HepG2 (cell line): ENCODE measurements at regions not wholly inside any gene's neighbourhood (a gene's known extent, or its start where the extent isn't known, plus 50 kb on each side); places are given as distances from the start of the nearest gene placed in this dataset.

Experiments
- ATAC-seq: fragments of 200-7000 bp; cut with Tn5 transposase; 3 replicates; pipeline ENCODE4 v1.9.1; 2020; ENCODE audit warnings: mild to moderate bottlenecking, moderate library complexity
- BruUV-seq: library from RNA; stranded (reverse); fragments of 400-500 nt; replicated peaks from 2 replicates; lab custom pipeline; 2021; lab: Mats Ljungman, UMichigan
- CTCF ChIA-PET: fragments of 300-600 bp; formaldehyde crosslinking; extraction: SDS; loops from one replicate; lab custom pipeline; 2021; ENCODE audit warnings: low total read pairs, inconsistent platforms, low intra/inter-chr PET ratio; lab: Yijun Ruan, JAX
- POLR2A ChIA-PET: fragments of 350-600 bp; sonication (Branson Sonifier 250); formaldehyde crosslinking; loops from one replicate; lab custom pipeline; 2020; ENCODE audit warnings: antibody characterized with exemption, inconsistent platforms; lab: Yijun Ruan, JAX
- DNase-seq: peaks from one replicate; pipeline ENCODE4 v3.0.0-alpha.2; 2015; ENCODE audit warnings: low spot score
- FAIRE-seq: peaks from 3 replicates; lab custom pipeline; 2011; peaks lifted over from hg19 to GRCh38; lab: Jason Lieb, UNC
- H2AFZ ChIP-seq: one replicate; pipeline ENCODE4 v1.6.1; 2011; ENCODE audit warnings: low read length, inconsistent platforms
- H3K27ac ChIP-seq: fragments of 300-600 bp; 3 replicates; pipeline ENCODE4 v1.8.0; 2011; ENCODE audit warnings: mixed run types, mild to moderate bottlenecking, mixed read lengths, low read length, inconsistent platforms; ENCODE audit not compliant: insufficient read depth; ENCODE audit errors: extremely low read length
- H3K27me3 ChIP-seq, 2 experiments: fragments of 200-600 bp in 1 of 2; 2 replicates in 1 of 2; 3 replicates in 1 of 2; pipeline versions ENCODE4 v1.6.0 to v1.8.0; 2011; ENCODE audit warnings: low read length in 2 of 2, mild to moderate bottlenecking in 2 of 2, moderate library complexity in 2 of 2, inconsistent platforms in 1 of 2; ENCODE audit not compliant: insufficient read depth in 2 of 2, control insufficient read depth in 1 of 2
- H3K36me3 ChIP-seq, 2 experiments: fragments of 200-600 bp in 1 of 2; replicated peaks in 1 of 2; 2 replicates in 1 of 2; 3 replicates in 1 of 2; pipeline versions ENCODE4 v1.5.1 to v1.8.0; 2011; ENCODE audit warnings: low read length in 2 of 2, inconsistent platforms in 1 of 2; ENCODE audit not compliant: insufficient read depth in 2 of 2, control insufficient read depth in 1 of 2
- H3K4me1 ChIP-seq: 2 replicates; pipeline ENCODE4 v1.5.1; 2012; ENCODE audit warnings: low read length, inconsistent platforms; ENCODE audit not compliant: insufficient read depth
- H3K4me2 ChIP-seq: 2 replicates; pipeline ENCODE4 v1.6.0; 2011; ENCODE audit warnings: low read depth, low read length, inconsistent platforms
- H3K4me3 ChIP-seq, 3 experiments: fragments of 200-600 bp in 1 of 3; sonication (generic), shearing (Covaris generic) in 1 of 3; replicated peaks in 1 of 3; 2 replicates each; pipeline ENCODE4 v1.5.1; 2011 to 2016; ENCODE audit warnings: low read length in 3 of 3, inconsistent platforms in 2 of 3, low read depth in 2 of 3, mild to moderate bottlenecking in 2 of 3, control low read depth in 1 of 3, mixed read lengths in 1 of 3; ENCODE audit not compliant: insufficient read depth in 1 of 3
- H3K79me2 ChIP-seq: one replicate; pipeline ENCODE4 v1.6.1; 2011; ENCODE audit warnings: low read length, inconsistent platforms; ENCODE audit not compliant: insufficient read depth
- H3K9ac ChIP-seq: 2 replicates; pipeline ENCODE4 v1.6.0; 2011; ENCODE audit warnings: mild to moderate bottlenecking, low read depth, low read length, inconsistent platforms; ENCODE audit not compliant: insufficient read depth
- H3K9me3 ChIP-seq: 2 replicates; pipeline ENCODE4 v1.5.1; 2012; ENCODE audit warnings: mild to moderate bottlenecking, low read length
- H4K20me1 ChIP-seq: 2 replicates; pipeline ENCODE4 v1.6.0; 2011; ENCODE audit warnings: inconsistent platforms, mild to moderate bottlenecking, low read length, moderate library complexity; ENCODE audit not compliant: insufficient read depth
- E2F5 ChIP-seq: sonication (generic); formaldehyde crosslinking; conservative IDR thresholded peaks from 2 replicates; pipeline ENCODE4 v1.4.0; 2020; ENCODE audit warnings: missing genetic modification reagents
- FOXC1 ChIP-seq: sonication (generic); formaldehyde crosslinking; IDR thresholded peaks from 2 replicates; pipeline ENCODE4 v1.8.0; 2022; ENCODE audit warnings: mild to moderate bottlenecking, missing genetic modification reagents, borderline replicate concordance
- HNRNPLL ChIP-seq: fragments of 200-400 bp; formaldehyde crosslinking; IDR thresholded peaks from 2 replicates; pipeline ENCODE4 v1.6.1; 2017; ENCODE audit warnings: mild to moderate bottlenecking, low read depth, low read length; ENCODE audit not compliant: poor library complexity, severe bottlenecking
- HOXA3 ChIP-seq: sonication (generic); formaldehyde crosslinking; IDR thresholded peaks from 2 replicates; pipeline ENCODE4 v1.5.0; 2020; ENCODE audit warnings: missing genetic modification reagents
- MAF1 ChIP-seq: sonication (generic); formaldehyde crosslinking; IDR thresholded peaks from 2 replicates; pipeline ENCODE4 v1.5.0; 2020; ENCODE audit warnings: missing genetic modification reagents, borderline replicate concordance
- MNT ChIP-seq: fragments of 450-650 bp; IDR thresholded peaks from 2 replicates; pipeline ENCODE4 v1.6.1; 2016
- MTF1 ChIP-seq: sonication (generic); formaldehyde crosslinking; IDR thresholded peaks from 2 replicates; pipeline ENCODE4 v1.5.0; 2020; ENCODE audit warnings: missing genetic modification reagents
- PAX8 ChIP-seq: sonication (generic); formaldehyde crosslinking; IDR thresholded peaks from 2 replicates; pipeline ENCODE4 v1.8.0; 2022; ENCODE audit warnings: mild to moderate bottlenecking, missing genetic modification reagents, borderline replicate concordance
- WGBS: methylation state at CpG from one replicate; pipeline ENCODE4 v1.1.6; 2017; ENCODE audit warnings: low lambda C conversion rate; 5-methylcytosine and 5-hydroxymethylcytosine counted together
- in situ Hi-C: cut with HindIII; loops from 2 replicates; pipeline ENCODE4 v1.10.0; 2017; ENCODE audit warnings: low pct_unique_long_range_greater_than_20kb; ENCODE audit not compliant: extremely low pct_ligation_motif_present
- intact Hi-C: fragments of 100-400 bp; cut with micrococcal nuclease; formaldehyde crosslinking; loops from one replicate; pipeline ENCODE4 v1.10.0; 2022; ENCODE audit not compliant: unreplicated experiment
- TF ChIP-seq, protein P1 (sequence below): sonication (generic); formaldehyde crosslinking; IDR thresholded peaks from 2 replicates; pipeline ENCODE4 v1.4.0; 2020; ENCODE audit warnings: missing genetic modification reagents
- TF ChIP-seq, protein P2 (sequence below): IDR thresholded peaks from 2 replicates; pipeline ENCODE4 v1.6.1; 2016

DNA sequence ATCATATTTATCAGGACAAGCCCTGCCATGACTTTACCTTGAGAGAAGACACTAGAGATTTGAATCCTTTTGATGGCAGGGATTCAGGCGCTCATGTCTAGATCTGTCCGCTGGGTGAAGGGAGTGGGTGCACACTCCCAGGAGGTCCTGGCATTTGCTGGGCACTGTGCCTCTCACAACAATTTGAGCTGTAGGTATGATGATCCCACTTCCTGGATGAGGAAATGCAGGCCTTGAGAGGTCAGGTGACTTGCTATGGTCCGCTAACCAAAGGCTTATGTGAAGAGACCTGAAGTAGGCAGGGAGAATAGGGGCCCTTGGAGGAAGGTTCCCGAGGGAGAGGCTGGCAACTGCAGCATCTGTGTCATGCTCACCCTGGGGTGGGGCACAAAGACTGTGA lies 206.1 kb downstream of the HAUS1 start:
- Histone ChIP-seq H3K36me3 (no peaks in the 10 kb centered on the region), H2AFZ (no peak overlapping the region), H3K4me1 (no peaks in the 10 kb centered on the region), H3K79me2 (no peaks in the 10 kb centered on the region), H3K27ac (no peak overlapping the region), H3K4me2 (no peak overlapping the region), H4K20me1 (no peaks in the 10 kb centered on the region), H3K4me3 (no peak overlapping the region), H3K9ac (no peak overlapping the region), H3K9me3 (no peaks in the 10 kb centered on the region), H3K27me3 (peaks cover 0 to 12% of the 10 kb centered on the region in 2 experiments; a peak in 2 of 5 replicates)
- DNase-seq: no peak
- ChIA-PET POLR2A (no interaction called here), CTCF (no interaction called here)
- no peak for ATAC-seq
- intact Hi-C loops (no loop called here), in situ Hi-C loops (no loop called here)
- TF ChIP-seq MAF1 (CRISPR knock-in tag) (no peak), HNRNPLL (no peak), MTF1 (CRISPR knock-in tag) (no peak), E2F5 (CRISPR knock-in tag) (no peak), MNT (no peak), PAX8 (CRISPR knock-in tag) (no peak), FOXC1 (CRISPR knock-in tag) (no peak), HOXA3 (no peak)
- TF ChIP-seq, protein P1, sequence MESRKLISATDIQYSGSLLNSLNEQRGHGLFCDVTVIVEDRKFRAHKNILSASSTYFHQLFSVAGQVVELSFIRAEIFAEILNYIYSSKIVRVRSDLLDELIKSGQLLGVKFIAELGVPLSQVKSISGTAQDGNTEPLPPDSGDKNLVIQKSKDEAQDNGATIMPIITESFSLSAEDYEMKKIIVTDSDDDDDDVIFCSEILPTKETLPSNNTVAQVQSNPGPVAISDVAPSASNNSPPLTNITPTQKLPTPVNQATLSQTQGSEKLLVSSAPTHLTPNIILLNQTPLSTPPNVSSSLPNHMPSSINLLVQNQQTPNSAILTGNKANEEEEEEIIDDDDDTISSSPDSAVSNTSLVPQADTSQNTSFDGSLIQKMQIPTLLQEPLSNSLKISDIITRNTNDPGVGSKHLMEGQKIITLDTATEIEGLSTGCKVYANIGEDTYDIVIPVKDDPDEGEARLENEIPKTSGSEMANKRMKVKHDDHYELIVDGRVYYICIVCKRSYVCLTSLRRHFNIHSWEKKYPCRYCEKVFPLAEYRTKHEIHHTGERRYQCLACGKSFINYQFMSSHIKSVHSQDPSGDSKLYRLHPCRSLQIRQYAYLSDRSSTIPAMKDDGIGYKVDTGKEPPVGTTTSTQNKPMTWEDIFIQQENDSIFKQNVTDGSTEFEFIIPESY (CRISPR knock-in tag): no peak
- TF ChIP-seq, protein P2, sequence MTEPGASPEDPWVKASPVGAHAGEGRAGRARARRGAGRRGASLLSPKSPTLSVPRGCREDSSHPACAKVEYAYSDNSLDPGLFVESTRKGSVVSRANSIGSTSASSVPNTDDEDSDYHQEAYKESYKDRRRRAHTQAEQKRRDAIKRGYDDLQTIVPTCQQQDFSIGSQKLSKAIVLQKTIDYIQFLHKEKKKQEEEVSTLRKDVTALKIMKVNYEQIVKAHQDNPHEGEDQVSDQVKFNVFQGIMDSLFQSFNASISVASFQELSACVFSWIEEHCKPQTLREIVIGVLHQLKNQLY (CRISPR knock-in tag): no peak
- WGBS: 36% methylated on average over 3 of the region's 4 CpGs
- FAIRE-seq: no peak
- no TSS peak for BruUV-seq
